Chondrocyte (in vitro differentiated cells): ENCODE measurements at regions not wholly inside any gene's neighbourhood (a gene's known extent, or its start where the extent isn't known, plus 50 kb on each side); places are given as distances from the start of the nearest gene placed in this dataset.

ENCODE experiments used
- DNase-seq: peaks from one replicate; pipeline ENCODE4 v3.0.0; 2021; ENCODE audit warnings: mixed read lengths, low spot score
- H3K27ac Mint-ChIP-seq: one replicate; pipeline ENCODE4 v1.8.0; 2021; ENCODE audit warnings: mild to moderate bottlenecking, moderate library complexity, mixed read lengths; ENCODE audit not compliant: unreplicated experiment
- H3K27me3 Mint-ChIP-seq: 2 replicates; pipeline ENCODE4 v1.8.0; 2021; ENCODE audit warnings: low read depth, mixed read lengths
- H3K36me3 Mint-ChIP-seq: 2 replicates; pipeline ENCODE4 v1.8.0; 2021; ENCODE audit warnings: low read depth, mixed read lengths
- H3K4me1 Mint-ChIP-seq: 2 replicates; pipeline ENCODE4 v1.8.0; 2021; ENCODE audit warnings: low read depth, mild to moderate bottlenecking, mixed read lengths
- H3K4me3 Mint-ChIP-seq: one replicate; pipeline ENCODE4 v1.8.0; 2021; ENCODE audit warnings: mild to moderate bottlenecking, moderate library complexity, mixed read lengths; ENCODE audit not compliant: unreplicated experiment
- H3K9me3 Mint-ChIP-seq: 2 replicates; pipeline ENCODE4 v1.8.0; 2021; ENCODE audit warnings: low read depth, mixed read lengths
- CTCF ChIP-seq: fragments of 200-600 bp; sonication (generic); IDR thresholded peaks from 2 replicates; pipeline ENCODE4 v1.5.0; 2021; ENCODE audit warnings: antibody characterized with exemption, mild to moderate bottlenecking, moderate library complexity

GRCh38 chr3:193813501-193813830 lies 220.5 kb downstream of the OPA1 start:
- Mint-ChIP-seq H3K36me3 (no peaks in the 10 kb centered on the region), H3K4me3 (no peak overlapping the region), H3K27ac (no peak overlapping the region), H3K9me3 (no peaks in the 10 kb centered on the region), H3K4me1 (peaks cover 11% of the 10 kb centered on the region), H3K27me3 (peaks cover 62% of the 10 kb centered on the region)
- TF ChIP-seq CTCF = no peak
- DNase-seq = no peak

GRCh38 chr3:193814166-193814892 lies 221.3 kb downstream of the OPA1 start:
- no peak overlapping the region for H3K27ac Mint-ChIP-seq
- H3K4me3 Mint-ChIP-seq = no peak overlapping the region
- no peaks in the 10 kb centered on the region for H3K9me3 Mint-ChIP-seq
- peaks cover 11% of the 10 kb centered on the region for H3K4me1 Mint-ChIP-seq
- no peak for DNase-seq
- peaks cover 62% of the 10 kb centered on the region for H3K27me3 Mint-ChIP-seq
- TF ChIP-seq CTCF = no peak
- no peaks in the 10 kb centered on the region for H3K36me3 Mint-ChIP-seq

GRCh38 chr3:193815246-193816027 lies 222.4 kb downstream of the OPA1 start:
- H3K27me3 Mint-ChIP-seq = peaks cover 62% of the 10 kb centered on the region
- no peak for DNase-seq
- H3K4me3 Mint-ChIP-seq = no peak overlapping the region

GRCh38 chr3:193816028-193816395 lies 223.0 kb downstream of the OPA1 start:
- peaks cover 59% of the 10 kb centered on the region for H3K27me3 Mint-ChIP-seq
- TF ChIP-seq CTCF = no peak
- peaks cover 13% of the 10 kb centered on the region for H3K4me1 Mint-ChIP-seq
- no peak overlapping the region for H3K27ac Mint-ChIP-seq
- H3K4me3 Mint-ChIP-seq = no peak overlapping the region
- H3K9me3 Mint-ChIP-seq = no peaks in the 10 kb centered on the region
- no peak for DNase-seq
- H3K36me3 Mint-ChIP-seq = no peaks in the 10 kb centered on the region

More at GRCh38 chr3:193815246-193816027, 222.4 kb downstream of the OPA1 start:
- peaks cover 11% of the 10 kb centered on the region for H3K4me1 Mint-ChIP-seq
- no peaks in the 10 kb centered on the region for H3K9me3 Mint-ChIP-seq
- no peaks in the 10 kb centered on the region for H3K36me3 Mint-ChIP-seq
- H3K27ac Mint-ChIP-seq = no peak overlapping the region
- no peak for TF ChIP-seq CTCF

GRCh38 chr3:193816656-193817311 lies 223.8 kb downstream of the OPA1 start:
- H3K9me3 Mint-ChIP-seq = no peaks in the 10 kb centered on the region
- DNase-seq = no peak
- H3K27me3 Mint-ChIP-seq = peaks cover 54% of the 10 kb centered on the region
- no peaks in the 10 kb centered on the region for H3K36me3 Mint-ChIP-seq
- TF ChIP-seq CTCF = no peak
- no peak overlapping the region for H3K4me3 Mint-ChIP-seq
- H3K27ac Mint-ChIP-seq = peak overlapping the region; percentile 17
- H3K4me1 Mint-ChIP-seq = peaks cover 18% of the 10 kb centered on the region
